LHCN-M2 (cell line): ENCODE measurements at regions not wholly inside any gene's neighbourhood (a gene's known extent, or its start where the extent isn't known, plus 50 kb on each side); places are given as distances from the start of the nearest gene placed in this dataset.
"Not testable (repeated sequence)": the region's sequence is repeated elsewhere in the genome, so short reads cannot be mapped to it uniquely, and the experiment has no call there.

ENCODE experiments used
- DNase-seq: peaks from one replicate; pipeline ENCODE4 v3.0.0-alpha.2; 2012; ENCODE audit warnings: low read depth

GRCh38 chr3:75583116-75583515 lies 81.0 kb upstream of the FRG2C start:
- DNase-seq = peak; percentile 0

- DNase-seq = not testable (repeated sequence)
Measured at GRCh38 chr3:75587695-75588094, 76.4 kb upstream of the FRG2C start.

GRCh38 chr3:75590382-75590781 lies 73.7 kb upstream of the FRG2C start:
- not testable (repeated sequence) for DNase-seq

GRCh38 chr3:75604286-75604934 lies 59.7 kb upstream of the FRG2C start:
- not testable (repeated sequence) for DNase-seq

- not testable (repeated sequence) for DNase-seq
Measured at GRCh38 chr3:75607996-75608395, 56.1 kb upstream of the FRG2C start.

GRCh38 chr3:75609598-75609997 lies 54.5 kb upstream of the FRG2C start:
- not testable (repeated sequence) for DNase-seq

GRCh38 chr3:75610773-75611172 lies 53.4 kb upstream of the FRG2C start:
- DNase-seq = no peak

- not testable (repeated sequence) for DNase-seq
Measured at GRCh38 chr3:75611724-75612460, 52.2 kb upstream of the FRG2C start.
